GM19025 (cell line): ENCODE measurements at regions not wholly inside any gene's neighbourhood (a gene's known extent, or its start where the extent isn't known, plus 50 kb on each side); places are given as distances from the start of the nearest gene placed in this dataset.
"Not testable (repeated sequence)": the region's sequence is repeated elsewhere in the genome, so short reads cannot be mapped to it uniquely, and the experiment has no call there.

Source experiments
- ATAC-seq: cut with Tn5 transposase; IDR thresholded peaks from one replicate; pipeline ENCODE4 v1.9.1; 2021; ENCODE audit warnings: mild to moderate bottlenecking, low read depth, moderate library complexity; ENCODE audit not compliant: unreplicated experiment

DNA sequence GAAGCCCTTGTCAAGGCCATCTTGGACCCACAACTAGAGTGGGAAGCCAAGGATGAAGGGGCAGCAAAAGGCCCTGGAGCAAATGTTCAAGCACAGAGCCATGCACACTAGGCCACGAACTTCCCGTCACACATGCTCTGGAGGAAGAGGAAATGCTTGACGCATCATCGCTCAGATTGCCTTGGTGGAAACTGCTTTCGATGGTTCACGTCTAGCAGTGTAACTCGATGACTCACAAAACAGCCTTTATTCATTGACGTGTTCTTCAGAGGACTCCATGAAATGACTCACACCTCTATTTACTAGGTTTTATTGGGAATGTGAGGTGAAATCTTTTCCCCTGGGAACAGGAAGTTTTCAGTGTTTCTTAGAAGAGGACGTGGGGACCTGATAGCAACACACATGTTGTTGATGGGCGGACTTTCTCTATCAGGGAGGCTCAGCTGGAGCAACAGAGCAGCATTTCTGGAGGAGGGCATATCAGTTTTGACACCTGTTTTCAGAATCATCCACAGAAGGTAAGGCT lies 79.8 kb upstream of the FLT1 start:
- peak; percentile 34 for ATAC-seq

DNA sequence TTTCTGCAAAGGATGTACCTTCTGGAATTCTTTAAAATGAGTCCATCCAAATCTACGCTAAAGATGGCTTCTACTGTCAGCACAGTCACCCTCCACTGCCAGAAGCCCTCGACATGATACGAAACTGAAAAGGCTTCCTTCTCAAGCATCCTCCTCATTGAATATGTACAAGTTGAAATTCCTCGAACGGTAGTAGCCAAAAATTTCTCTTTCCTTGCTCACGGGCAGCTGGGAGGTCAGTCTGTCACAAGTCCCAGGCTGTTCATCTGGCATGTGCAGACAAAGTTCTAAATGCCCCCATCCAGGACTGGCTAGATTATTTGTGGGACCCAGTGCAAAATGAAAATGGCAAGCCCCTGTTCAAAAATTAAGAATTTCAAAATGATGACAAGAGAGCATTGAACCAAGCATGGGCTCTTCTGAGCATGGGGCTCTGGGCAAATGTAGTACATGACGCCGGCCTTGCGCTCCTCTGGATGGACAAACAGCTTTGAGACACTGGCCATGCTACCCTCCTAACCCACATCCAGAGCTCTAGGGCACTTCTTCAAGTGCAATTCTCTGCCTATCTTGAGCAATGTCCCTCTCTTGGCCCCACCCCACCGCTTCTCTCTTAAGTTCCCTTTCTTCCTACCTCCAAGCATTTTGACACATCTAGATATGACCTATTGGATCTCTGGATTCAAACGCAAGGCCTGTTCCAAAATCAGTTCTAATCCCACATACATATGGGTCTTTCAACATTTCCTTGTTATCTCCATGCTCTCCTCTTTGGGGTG lies 78.9 kb upstream of the FLT1 start:
- no peak for ATAC-seq

DNA sequence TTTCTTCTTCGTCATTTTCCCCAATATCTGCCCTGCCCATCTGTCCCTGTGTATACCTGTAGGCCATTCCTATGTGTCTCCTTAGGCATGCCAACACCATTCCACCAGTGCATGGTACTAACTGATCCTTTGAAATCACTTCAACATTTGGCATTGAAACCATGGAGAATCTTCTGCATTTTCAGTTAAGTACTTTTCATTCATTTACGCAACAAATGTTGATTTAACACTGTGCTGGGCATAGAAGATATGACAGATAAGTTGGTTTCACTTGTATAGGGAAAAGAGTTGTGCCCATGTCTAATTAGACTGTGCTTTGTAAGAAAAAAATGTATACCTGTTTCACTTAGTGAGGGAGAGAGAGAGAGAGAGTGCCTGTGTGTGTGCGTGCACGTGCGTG lies 77.9 kb upstream of the FLT1 start:
- no peak for ATAC-seq

DNA sequence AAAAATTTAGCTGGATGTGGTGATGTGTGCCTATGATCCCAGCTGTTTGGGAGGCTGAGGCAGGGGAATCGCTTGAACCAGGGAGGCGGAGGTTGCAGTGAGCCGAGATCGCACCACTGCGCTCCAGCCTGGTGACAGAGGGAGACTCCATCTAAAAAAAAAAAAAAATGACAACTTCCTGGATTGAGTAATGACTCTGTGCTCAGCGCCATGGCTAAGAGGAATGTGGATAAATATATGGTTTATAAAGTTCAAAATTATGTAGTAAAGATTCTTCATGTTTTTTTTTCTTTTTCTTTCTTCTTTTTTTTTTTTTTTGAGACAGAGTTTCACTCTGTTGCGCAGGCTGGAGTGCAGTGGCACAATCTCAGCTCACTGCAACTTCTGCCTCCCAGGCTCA lies 75.4 kb upstream of the FLT1 start:
- not testable (repeated sequence) for ATAC-seq

DNA sequence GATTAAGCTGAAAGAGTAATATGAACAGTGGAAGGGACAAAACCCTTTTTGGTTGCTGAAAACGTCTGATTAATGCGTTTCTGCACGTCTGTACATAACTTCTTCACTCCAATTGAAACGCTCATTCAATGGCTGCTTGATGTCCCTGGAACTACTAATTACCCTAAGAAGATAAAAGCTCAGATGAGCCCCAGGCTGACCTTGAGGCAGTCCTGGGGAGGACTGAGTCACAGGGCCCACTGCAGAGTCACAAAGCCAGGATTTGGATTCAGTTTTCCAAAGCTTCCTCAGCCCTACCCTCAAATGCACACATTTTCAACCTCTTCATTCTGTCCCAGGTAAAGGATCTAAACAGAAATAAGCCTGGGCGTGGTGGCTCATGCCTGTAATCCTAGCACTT lies 75.0 kb upstream of the FLT1 start:
- ATAC-seq: no peak

DNA sequence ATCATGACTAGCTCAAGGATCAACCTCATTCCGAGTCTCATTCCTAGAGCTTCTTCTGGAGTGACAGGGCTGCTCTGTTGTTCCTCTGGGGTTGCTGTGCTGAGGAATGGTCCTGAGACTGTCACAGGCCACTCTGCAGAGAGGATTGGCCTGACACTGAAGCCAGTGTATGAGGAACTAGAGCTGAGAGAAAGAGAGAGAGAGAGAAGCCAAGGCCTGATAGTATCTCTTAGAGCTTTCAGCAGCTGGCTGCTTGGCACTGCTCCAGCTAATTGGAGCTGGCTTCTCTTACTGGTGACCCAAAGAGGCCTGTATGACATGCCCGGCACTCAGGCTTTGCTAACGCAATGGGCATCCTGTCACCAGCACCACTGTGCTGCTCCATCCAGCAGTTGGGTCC lies 73.4 kb upstream of the FLT1 start:
- peak; percentile 55 for ATAC-seq

DNA sequence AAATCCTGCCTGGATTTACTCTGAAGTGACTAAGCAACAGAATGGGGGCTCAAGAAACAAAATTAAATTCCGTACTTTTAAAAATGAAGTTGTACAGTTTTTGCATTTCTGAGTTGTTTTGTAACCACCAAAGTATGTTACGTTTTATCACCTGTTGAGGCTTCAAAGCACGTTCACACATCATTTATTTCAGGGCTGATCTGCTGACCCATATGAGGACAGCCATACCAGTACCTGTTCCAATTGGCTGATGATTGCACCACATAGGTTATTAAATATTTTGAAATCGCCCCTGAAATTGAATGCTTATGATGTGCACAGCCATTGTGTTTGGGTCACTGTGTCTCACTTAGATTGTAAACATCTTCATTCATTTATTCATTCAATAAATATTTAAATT lies 72.0 kb upstream of the FLT1 start:
- ATAC-seq: no peak

DNA sequence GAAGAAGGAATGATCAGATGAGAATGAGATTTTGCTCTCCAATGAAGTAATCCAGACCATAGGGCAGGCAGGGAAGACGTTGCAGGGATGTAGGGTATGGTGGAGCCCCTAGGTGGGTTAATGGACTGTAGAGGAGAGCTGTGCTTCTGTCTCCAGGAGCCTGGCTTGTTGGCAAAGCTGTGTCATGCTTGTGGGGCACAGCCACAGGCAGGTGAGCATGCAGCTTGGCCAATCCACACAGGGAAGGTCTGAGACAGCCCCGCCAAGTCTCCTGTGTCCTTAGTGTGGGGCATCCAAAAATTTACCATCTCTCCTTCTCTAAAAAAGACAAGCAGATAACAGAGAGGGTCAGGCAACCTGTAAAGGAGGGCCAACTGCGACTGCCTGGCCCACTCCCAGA lies 71.4 kb upstream of the FLT1 start:
- no peak for ATAC-seq

DNA sequence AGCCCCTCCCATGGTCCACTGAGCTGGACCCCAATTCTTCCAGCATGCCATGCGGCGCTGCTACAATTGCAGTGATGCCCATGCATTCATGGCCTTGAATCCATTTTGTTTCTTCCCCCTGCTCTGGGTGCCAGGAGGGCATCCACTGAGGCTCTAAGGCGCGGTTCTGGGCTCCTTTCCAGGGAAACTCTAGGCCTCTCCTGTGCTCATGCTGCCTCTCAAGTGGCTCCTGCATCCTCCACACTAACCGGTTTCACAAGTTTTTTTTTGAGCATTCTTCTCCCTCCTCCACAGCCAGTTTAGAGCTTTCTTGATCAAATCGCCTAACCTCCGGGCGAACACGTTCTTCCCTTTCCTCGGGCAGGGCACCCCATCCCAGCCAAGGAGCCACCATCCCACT lies 69.1 kb upstream of the FLT1 start:
- no peak for ATAC-seq

DNA sequence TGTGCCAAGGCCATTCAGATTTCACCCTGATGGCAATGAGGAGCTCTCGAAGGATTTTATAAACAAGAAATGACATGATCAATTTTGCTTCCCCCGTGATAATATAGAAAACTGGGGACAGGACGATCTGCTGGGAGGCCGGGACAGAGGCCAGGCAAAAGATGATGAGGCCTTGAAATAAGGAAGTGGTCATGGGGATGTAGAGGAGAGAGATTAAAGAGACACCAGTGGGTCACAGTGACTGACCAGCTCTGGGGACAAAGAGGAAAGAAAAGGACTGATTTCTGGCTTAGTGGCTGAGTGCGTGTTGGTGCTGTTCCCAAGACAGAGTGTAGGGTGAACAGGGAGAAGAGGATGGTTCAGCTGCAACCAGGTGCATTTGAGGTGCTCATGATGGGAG lies 68.7 kb upstream of the FLT1 start:
- no peak for ATAC-seq

DNA sequence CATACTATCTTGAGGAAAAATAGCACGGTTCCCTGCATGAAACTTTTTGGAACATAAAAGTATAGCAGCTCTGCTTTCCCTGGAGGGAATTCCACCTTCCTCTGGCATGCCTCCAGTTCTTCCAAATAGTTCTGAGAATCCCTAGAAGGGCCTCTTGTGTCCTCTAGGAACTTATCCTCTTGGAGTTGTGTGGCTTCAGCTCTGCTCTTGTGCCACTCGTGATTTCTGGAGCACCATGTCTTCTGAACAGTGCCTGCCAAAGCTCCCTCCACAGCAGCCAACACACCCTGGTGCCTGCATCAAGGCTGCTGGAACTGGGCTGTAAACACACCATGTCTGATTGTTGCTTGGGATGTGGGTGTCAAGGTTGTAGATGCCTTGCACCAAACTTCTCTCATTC lies 65.7 kb upstream of the FLT1 start:
- no peak for ATAC-seq

DNA sequence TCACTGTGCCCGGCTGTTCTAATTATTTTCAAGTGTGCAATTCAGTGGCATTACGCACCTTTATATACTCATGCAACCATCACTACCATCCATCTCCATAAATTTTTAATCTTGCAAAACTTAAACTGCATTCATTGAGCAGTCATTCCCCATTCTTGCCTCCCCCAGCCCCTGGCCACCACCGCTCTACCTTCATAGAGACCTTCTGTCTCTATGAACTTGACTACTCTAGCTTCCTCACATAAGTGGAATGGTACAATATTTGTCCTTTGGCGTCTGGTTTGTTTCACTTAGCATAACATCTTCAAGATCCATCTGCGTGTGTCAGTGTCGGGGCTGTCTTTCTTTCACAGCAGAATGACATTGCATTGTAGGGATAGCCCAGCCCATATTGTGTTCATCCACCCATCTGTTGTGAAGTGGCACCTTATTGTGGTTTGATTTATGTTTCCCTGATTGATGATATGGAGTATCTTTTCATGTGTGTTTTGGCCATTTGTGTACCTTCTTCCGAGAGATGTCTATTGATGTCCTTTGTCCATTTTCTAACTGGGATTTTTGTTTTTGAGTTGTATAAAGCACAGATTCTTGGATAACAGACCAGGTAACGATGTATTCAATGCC lies 64.8 kb upstream of the FLT1 start:
- no peak for ATAC-seq

DNA sequence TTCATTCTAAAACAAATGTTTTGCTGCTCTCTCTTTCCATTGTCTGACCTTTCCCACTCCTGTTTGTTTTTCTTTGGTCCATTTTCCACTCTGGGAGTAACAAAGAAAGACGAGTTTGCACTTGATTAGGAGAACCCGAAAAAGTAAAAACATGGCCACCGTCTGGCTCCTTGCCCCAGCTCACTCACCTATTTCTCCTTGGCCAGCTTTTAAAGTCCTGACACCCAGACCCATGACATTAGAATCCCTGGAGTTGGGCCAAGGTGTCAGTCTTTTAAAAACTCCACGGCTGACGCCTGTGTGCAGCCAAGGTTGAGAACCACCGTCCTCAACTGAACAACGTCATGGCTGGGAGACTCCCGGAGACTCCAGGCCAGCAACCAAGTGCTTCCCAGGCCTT lies 63.6 kb upstream of the FLT1 start:
- ATAC-seq: no peak

DNA sequence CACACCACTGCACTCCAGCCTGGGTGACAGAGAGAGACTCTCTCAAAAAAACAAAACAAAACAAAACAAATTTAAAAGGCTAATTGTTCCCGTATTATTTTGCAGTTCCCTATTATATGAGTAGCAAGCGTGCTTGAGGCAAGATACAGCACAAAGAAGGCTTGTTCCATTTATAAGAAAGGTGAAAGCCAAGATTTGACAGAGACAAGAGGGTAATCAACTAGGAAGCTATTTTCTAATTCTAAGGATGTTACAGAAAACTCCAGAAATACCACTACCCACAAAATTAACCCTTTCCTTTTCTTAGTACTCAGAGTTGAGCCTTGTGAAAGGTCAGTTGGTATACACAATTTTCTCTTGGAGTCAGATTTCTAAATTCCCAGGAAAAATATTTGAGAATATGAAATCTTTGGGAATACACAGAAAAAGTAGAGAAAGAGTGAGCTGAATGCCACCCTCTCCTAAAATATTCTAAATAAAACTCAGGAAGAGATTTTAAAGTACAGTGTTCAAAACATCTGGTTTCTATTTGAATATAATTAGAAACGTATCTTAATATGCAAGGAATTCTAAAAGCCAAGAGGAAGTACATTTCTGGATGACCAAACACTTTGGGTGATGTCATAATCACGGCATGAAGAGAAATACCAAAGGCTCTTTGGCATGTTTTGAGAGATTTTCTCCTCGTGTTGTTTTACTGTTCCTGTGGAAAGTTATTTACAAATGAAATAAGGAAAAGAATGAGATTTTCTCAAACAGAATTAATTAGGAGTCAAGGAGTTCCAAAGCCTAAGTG lies 63.0 kb upstream of the FLT1 start:
- ATAC-seq: no peak

DNA sequence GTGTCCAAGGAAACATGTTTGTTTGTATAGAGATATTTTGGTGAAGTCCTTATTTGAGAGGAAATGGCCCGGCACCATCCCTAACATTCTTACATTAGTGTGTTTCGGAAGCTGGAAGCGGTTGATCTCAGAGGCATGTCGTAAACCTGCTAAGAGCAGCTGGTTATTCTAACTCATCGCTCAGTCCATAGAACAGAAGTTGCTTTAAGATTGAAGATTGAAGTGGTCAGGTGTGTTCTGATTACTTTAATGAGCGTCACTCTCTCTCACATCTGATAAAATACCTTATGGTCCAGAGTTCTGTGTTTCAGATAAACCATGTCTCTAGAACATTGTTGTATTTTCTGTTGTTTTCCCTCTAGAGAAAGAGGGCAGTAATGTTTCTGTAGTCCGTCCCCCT lies 60.2 kb upstream of the FLT1 start:
- ATAC-seq: no peak

DNA sequence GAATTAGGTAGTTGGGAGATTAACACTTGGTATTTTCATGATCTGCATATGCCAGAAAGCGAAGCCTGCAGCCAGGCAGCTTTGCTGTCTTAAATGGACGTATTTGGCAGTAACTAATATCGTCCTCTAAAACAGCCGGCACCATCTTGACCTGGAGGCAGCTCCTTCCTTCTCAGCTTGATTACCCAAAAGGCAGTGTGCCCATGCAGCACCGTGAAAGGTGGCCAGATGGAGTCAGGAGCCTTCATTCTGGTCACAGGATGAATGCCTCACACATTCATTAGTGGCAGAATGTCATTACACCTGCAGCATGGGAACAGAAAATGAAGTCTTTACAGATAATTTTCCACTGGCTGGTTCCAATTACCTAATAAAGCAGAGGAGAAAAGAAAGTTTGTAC lies 59.0 kb upstream of the FLT1 start:
- no peak for ATAC-seq

DNA sequence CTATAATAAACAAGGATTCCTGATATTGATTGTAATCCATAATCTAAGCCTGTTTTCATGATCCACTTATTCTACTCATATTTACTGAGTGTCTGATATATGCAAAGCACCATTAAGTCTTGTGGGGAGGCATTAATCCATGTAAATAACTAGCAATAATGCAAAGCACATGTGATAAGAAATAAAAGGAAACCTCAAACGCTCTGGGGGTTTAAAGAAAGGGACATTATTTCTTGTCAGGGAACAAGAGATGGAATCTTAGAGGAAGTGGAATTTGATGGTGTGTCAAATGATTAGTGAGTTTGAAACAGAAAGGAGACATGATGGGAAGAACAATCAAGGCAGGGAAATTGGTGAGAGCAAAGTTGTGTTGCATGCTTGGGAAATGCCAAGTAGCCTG lies 57.4 kb upstream of the FLT1 start:
- no peak for ATAC-seq

DNA sequence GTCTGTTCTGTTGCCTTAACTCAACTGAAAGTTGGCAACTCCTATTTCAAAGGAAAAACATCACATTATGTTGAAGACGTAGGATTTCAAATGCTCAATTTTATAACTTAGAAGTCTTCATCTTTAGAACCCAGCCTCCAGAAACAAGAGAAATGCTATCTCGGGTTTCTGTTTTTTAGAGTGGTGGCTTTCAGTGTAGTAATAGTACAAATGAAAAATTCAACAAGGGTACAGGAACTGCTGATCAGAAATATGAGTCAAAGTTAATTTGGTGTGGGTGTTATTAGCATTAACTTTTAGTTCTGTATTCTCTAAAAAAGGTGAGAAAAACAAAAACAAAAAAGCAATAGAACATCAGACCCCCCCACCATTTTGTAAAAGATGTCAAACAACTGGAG lies 56.6 kb upstream of the FLT1 start:
- ATAC-seq: no peak

DNA sequence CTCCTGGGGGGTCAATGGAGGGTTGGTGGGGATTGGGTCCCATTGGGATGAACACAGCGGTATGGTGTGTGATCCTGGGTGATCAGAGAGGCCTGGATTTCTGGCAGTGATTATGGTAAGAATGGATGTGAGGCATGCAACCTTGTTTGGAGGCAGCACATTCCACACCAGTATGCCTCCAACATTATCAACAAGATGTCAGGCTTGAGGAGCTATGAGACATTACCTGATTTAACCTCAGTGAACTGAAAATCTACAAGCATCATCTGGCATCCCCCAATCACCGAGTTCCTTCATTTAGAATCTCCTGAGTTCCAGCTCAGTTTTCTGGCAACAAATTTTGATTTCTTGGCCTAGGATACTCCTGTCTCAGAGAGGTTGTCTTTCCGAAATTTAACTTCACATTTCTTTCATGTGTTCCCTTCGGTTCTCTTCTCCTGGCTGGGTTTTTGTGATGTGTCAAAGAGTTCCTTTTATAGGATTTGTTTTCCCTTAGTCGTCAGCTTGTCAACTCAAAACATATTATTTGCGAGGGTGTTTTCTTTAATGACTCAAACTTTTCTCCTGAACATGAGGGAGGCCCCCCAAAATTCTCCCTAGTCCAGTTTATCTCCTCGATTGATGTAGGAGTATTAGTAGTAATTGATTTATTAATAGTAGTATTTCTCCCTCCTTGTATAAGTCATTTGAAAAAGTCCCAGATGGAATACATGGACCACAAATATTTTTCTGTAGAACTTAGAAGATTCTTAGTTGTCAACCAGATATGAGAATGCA lies 56.0 kb upstream of the FLT1 start:
- ATAC-seq: no peak

DNA sequence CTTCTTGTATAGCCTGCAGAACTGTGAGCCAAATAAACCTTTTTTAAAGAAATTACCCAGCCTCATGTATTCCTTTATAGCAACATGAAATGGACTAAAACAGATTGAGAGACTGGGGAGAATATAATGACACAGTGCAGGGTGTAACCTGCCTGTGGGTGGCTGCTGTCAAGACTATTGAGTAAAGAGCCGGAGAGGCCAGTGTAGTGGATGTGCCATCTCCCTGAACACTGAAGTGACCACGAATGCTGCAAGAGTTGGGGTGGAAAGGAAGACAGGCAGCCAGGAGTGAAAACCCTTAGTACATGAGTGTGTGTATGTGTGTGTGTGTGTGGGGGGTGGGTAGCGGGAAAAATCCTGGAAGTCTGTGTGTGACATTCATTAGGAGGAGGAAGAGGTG lies 55.2 kb upstream of the FLT1 start:
- ATAC-seq: no peak

DNA sequence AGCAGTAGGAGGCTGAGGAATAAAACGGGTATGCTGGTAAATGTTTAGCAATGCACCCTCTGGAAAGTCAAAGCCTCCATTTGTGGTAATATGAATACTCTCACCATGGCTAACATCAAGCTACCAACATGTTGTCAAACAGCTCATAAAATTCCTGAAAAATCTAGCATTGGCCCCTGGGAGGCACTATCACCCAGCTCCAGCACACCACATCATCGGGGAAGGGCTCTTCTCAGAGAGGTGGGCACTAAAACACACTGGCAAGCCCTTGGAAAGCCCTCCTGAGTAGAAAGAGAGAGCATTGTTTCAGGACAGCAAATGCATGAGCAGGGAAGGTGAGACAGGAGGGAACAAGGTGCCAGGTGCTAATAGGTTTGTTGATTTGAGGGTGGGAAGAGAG lies 53.9 kb upstream of the FLT1 start:
- ATAC-seq: no peak
